CD4-positive, CD25-positive, alpha-beta regulatory T cell (primary cell): ENCODE measurements at regions not wholly inside any gene's neighbourhood (a gene's known extent, or its start where the extent isn't known, plus 50 kb on each side); places are given as distances from the start of the nearest gene placed in this dataset.

Experiments used
- ATAC-seq, 2 donors: fragments of 150-1000 bp; cut with Tn5 transposase; one replicate each; pipeline ENCODE4 v1.10.0; 2021; ENCODE audit warnings: low read depth in 2 of 2, moderate number of reproducible peaks in 2 of 2, moderate library complexity in 1 of 2
- DNase-seq, 3 donors: peaks; one replicate each; pipeline versions ENCODE4 v3.0.0 to v3.0.0-alpha.2; 2012 to 2022; ENCODE audit warnings: mixed read lengths in 1 of 3
- H3K27ac ChIP-seq: one replicate; pipeline ENCODE4 v1.7.0; 2013; ENCODE audit warnings: mild to moderate bottlenecking, low read length; ENCODE audit not compliant: insufficient read depth, poor library complexity, severe bottlenecking
- H3K27me3 ChIP-seq: one replicate; pipeline ENCODE4 v1.7.0; 2013; ENCODE audit warnings: low read length; ENCODE audit not compliant: control insufficient read depth, insufficient read depth
- H3K36me3 ChIP-seq: one replicate; pipeline ENCODE4 v1.7.0; 2013; ENCODE audit warnings: mild to moderate bottlenecking, low read length, moderate library complexity; ENCODE audit not compliant: control insufficient read depth, insufficient read depth
- H3K4me1 ChIP-seq: 2 replicates; pipeline ENCODE4 v1.7.0; 2013; ENCODE audit warnings: mild to moderate bottlenecking, low read length; ENCODE audit not compliant: insufficient read depth, control insufficient read depth, poor library complexity, severe bottlenecking
- H3K4me3 ChIP-seq: one replicate; pipeline ENCODE4 v1.7.0; 2013; ENCODE audit warnings: low read depth, mild to moderate bottlenecking, low read length, moderate library complexity
- H3K9me3 ChIP-seq, 2 experiments: 1 replicate in 1 of 2; 2 replicates in 1 of 2; pipeline ENCODE4 v1.7.0; 2013; ENCODE audit warnings: low read length in 2 of 2, mild to moderate bottlenecking in 1 of 2, moderate library complexity in 1 of 2; ENCODE audit not compliant: control insufficient read depth in 2 of 2
- H3K27ac Mint-ChIP-seq, 3 donors: one replicate each; pipeline ENCODE4 v1.8.0; 2020 to 2022; ENCODE audit warnings: mild to moderate bottlenecking in 3 of 3, mixed read lengths in 3 of 3, moderate library complexity in 2 of 3
- H3K27me3 Mint-ChIP-seq: one replicate; pipeline ENCODE4 v1.8.0; 2022; ENCODE audit warnings: mild to moderate bottlenecking, mixed read lengths
- H3K36me3 Mint-ChIP-seq: one replicate; pipeline ENCODE4 v1.8.0; 2020; ENCODE audit warnings: mixed read lengths
- H3K4me1 Mint-ChIP-seq, 4 donors: one replicate each; pipeline ENCODE4 v1.8.0; 2020 to 2022; ENCODE audit warnings: mixed read lengths in 4 of 4, mild to moderate bottlenecking in 1 of 4
- H3K4me3 Mint-ChIP-seq, 4 donors: one replicate each; pipeline ENCODE4 v1.8.0; 2020 to 2022; ENCODE audit warnings: mild to moderate bottlenecking in 4 of 4, mixed read lengths in 4 of 4, moderate library complexity in 3 of 4
- H3K9me3 Mint-ChIP-seq, 7 donors: one replicate each; pipeline ENCODE4 v1.8.0; 2020 to 2022; ENCODE audit warnings: mixed read lengths in 7 of 7, mild to moderate bottlenecking in 3 of 7, moderate library complexity in 2 of 7

DNA sequence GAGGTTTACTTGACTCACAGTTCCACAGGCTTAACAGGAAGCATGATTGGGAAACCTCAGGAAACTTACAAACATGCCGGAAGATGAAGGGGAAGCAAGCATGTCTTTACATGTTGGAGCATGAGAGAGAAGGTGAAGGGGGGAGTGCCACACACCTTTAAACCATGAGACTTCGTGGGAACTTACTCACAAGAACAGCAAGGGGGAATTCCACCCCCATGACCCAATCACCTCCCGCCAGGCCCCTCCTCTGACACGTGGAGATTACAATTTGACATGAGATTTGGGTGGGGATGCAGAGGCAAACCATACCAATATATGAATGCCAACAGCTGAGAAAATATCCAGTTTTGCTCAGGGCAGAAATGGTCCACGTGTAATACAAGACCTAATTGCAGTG, 518.6 kb downstream of the VRK1 start:
- DNase-seq (no peak), ATAC-seq (no peak)
- Histone ChIP-seq H3K9me3 (no peaks in the 10 kb centered on the region), H3K36me3 (no peaks in the 10 kb centered on the region), H3K27ac (no peak overlapping the region), H3K27me3 (no peaks in the 10 kb centered on the region), H3K4me3 (no peak overlapping the region), H3K4me1 (peaks cover 6% of the 10 kb centered on the region)
- Mint-ChIP-seq H3K9me3 (peaks cover 0 to 8% (median 3%) of the 10 kb centered on the region in 7 donors), H3K36me3 (no peaks in the 10 kb centered on the region), H3K27me3 (no peaks in the 10 kb centered on the region), H3K27ac (no peak overlapping the region), H3K4me3 (no peak overlapping the region), H3K4me1 (peaks cover 4 to 10% (median 5%) of the 10 kb centered on the region in 4 donors)

- ATAC-seq (no peak), DNase-seq (no peak)
- Histone ChIP-seq H3K4me3 (no peak overlapping the region), H3K36me3 (no peaks in the 10 kb centered on the region), H3K27ac (no peak overlapping the region), H3K4me1 (no peaks in the 10 kb centered on the region), H3K9me3 (no peaks in the 10 kb centered on the region), H3K27me3 (no peaks in the 10 kb centered on the region)
- Mint-ChIP-seq H3K9me3 (peaks cover 0 to 6% (median 4%) of the 10 kb centered on the region in 7 donors), H3K27ac (no peak overlapping the region), H3K36me3 (no peaks in the 10 kb centered on the region), H3K27me3 (no peaks in the 10 kb centered on the region), H3K4me1 (no peaks in the 10 kb centered on the region), H3K4me3 (no peak overlapping the region)
Measured at GRCh38 chr14:97318380-97318779, 521.2 kb downstream of the VRK1 start.

DNA sequence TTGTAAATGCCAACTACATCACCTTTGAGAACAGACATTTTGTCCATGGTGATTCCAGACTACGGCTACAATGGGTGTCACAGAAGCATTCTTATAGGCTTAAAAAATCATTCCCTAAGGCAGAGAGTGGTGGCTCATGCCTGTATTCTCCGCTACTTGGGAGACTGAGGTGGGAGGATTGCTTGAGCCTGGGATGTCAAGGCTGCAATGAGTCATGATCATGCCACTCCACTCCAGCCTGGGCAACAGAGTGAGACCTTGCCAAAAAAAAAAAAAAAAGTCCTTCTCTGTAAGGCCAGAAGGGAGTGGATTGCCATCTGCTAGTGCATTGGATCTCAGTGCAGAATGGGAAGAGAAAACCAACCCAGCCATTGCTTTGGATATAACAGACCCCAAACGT, 522.5 kb downstream of the VRK1 start:
- no peaks in the 10 kb centered on the region for H3K27me3 Mint-ChIP-seq
- Histone ChIP-seq H3K27ac (no peak overlapping the region), H3K36me3 (no peaks in the 10 kb centered on the region), H3K9me3 (no peaks in the 10 kb centered on the region), H3K27me3 (no peaks in the 10 kb centered on the region), H3K4me1 (no peaks in the 10 kb centered on the region), H3K4me3 (no peak overlapping the region)
- no peak for ATAC-seq
- no peaks in the 10 kb centered on the region for H3K4me1 Mint-ChIP-seq
- DNase-seq = no peak
- no peak overlapping the region for H3K4me3 Mint-ChIP-seq
- peaks cover 0 to 2% (median 0%) of the 10 kb centered on the region in 7 donors for H3K9me3 Mint-ChIP-seq
- H3K27ac Mint-ChIP-seq = no peak overlapping the region
- H3K36me3 Mint-ChIP-seq = no peaks in the 10 kb centered on the region

DNA sequence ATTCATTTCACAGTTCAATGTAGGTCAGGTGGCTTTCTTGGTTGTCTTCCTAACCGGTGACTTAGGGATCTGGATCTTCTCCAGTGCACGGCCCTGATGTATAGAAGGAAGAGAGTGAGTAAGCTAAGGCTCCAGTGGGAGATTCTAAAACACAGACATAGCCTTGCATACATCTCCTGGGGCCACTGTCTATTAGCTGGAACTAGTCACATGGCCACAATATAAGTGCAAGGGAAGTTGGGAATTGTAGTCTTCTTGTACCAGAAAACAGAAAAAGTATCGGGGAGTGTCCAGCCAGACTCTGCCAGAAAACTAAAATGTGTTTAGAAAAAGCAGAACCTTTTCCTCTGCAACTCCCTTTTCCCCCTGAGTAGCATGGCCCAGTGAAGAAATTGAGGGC, 531.6 kb downstream of the VRK1 start:
- Histone ChIP-seq H3K9me3 (no peaks in the 10 kb centered on the region), H3K36me3 (no peaks in the 10 kb centered on the region), H3K27me3 (no peaks in the 10 kb centered on the region), H3K27ac (no peak overlapping the region), H3K4me1 (peaks cover 4% of the 10 kb centered on the region), H3K4me3 (no peak overlapping the region)
- Mint-ChIP-seq H3K27me3 (peaks cover 4% of the 10 kb centered on the region), H3K27ac (no peak overlapping the region), H3K4me3 (no peak overlapping the region), H3K4me1 (peaks cover 0 to 16% (median 7%) of the 10 kb centered on the region in 4 donors), H3K36me3 (no peaks in the 10 kb centered on the region), H3K9me3 (no peaks in the 10 kb centered on the region)
- ATAC-seq (no peak), DNase-seq (no peak)

- peaks cover 4% of the 10 kb centered on the region for H3K4me1 ChIP-seq
- H3K27ac Mint-ChIP-seq = no peak overlapping the region
Measured at GRCh38 chr14:97329701-97330100, 532.5 kb downstream of the VRK1 start.

GRCh38 chr14:97331058-97331457, 533.9 kb downstream of the VRK1 start:
- no peaks in the 10 kb centered on the region for H3K27me3 ChIP-seq
- H3K4me1 ChIP-seq = peaks cover 4% of the 10 kb centered on the region
- DNase-seq (no peak), ATAC-seq (no peak)
- Mint-ChIP-seq H3K27me3 (peaks cover 4% of the 10 kb centered on the region), H3K9me3 (peaks cover 0 to 1% (median 0%) of the 10 kb centered on the region in 7 donors), H3K27ac (peak overlapping the region in 1 of 3 donors; percentile 29), H3K4me1 (peaks cover 0 to 19% (median 7%) of the 10 kb centered on the region in 4 donors), H3K4me3 (peak overlapping the region in 1 of 4 donors; percentile 29), H3K36me3 (no peaks in the 10 kb centered on the region)
- no peaks in the 10 kb centered on the region for H3K9me3 ChIP-seq
- no peaks in the 10 kb centered on the region for H3K36me3 ChIP-seq
- H3K27ac ChIP-seq = no peak overlapping the region
- no peak overlapping the region for H3K4me3 ChIP-seq

More at GRCh38 chr14:97329701-97330100, 532.5 kb downstream of the VRK1 start:
- Histone ChIP-seq H3K27ac (no peak overlapping the region), H3K27me3 (no peaks in the 10 kb centered on the region), H3K36me3 (no peaks in the 10 kb centered on the region), H3K4me3 (no peak overlapping the region), H3K9me3 (no peaks in the 10 kb centered on the region)
- no peak for ATAC-seq
- no peak for DNase-seq
- Mint-ChIP-seq H3K4me1 (peaks cover 0 to 16% (median 7%) of the 10 kb centered on the region in 4 donors), H3K9me3 (no peaks in the 10 kb centered on the region), H3K36me3 (no peaks in the 10 kb centered on the region), H3K4me3 (no peak overlapping the region), H3K27me3 (peaks cover 4% of the 10 kb centered on the region)

DNA sequence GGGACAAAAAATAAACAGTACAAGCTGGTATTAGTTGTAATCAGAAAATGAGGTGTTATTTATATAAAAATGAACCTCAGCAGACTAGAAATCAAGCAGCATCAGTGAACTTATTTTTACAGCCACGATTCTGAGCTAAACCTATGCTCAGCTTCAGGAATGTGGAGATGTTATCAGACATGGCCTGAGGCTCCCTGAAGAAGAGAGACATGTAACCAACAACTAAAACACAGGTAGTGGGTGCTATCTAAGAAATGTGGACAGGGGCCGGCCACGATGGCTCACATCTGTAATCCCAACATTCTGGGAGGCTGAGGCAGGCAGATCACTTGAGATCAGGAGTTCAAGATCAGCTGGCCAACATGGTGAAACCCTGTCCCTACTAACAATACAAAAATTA, 534.3 kb downstream of the VRK1 start:
- Histone ChIP-seq H3K9me3 (no peaks in the 10 kb centered on the region), H3K4me3 (no peak overlapping the region), H3K36me3 (no peaks in the 10 kb centered on the region), H3K4me1 (peaks cover 4% of the 10 kb centered on the region), H3K27ac (no peak overlapping the region), H3K27me3 (no peaks in the 10 kb centered on the region)
- H3K9me3 Mint-ChIP-seq = peaks cover 0 to 6% (median 0%) of the 10 kb centered on the region in 7 donors
- H3K4me3 Mint-ChIP-seq = no peak overlapping the region
- DNase-seq = no peak
- H3K27ac Mint-ChIP-seq = peak overlapping the region in 1 of 3 donors; percentile 25
- ATAC-seq = no peak
- H3K27me3 Mint-ChIP-seq = peaks cover 4% of the 10 kb centered on the region
- peaks cover 0 to 24% (median 7%) of the 10 kb centered on the region in 4 donors for H3K4me1 Mint-ChIP-seq
- no peaks in the 10 kb centered on the region for H3K36me3 Mint-ChIP-seq

DNA sequence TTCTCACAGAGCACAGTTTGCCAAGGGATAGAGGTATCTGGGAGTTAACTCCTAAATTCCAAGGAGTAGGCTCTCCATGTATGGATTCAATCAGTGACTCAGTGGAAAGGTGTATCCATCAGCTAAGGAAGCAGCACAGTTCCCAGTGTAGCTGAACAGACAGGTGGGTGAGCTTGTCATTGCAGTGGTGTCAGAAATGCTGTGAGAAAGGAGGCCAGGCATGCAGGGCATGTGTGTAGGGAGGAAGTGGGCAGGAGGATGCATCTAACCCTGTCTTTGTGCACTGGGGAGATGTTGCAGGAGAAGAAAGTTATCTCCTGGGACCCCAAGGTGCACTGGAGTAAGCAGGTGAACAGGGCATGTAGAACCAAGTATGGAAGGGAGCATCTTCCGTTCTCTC, 539.0 kb downstream of the VRK1 start:
- peaks cover 0 to 3% of the 10 kb centered on the region in 2 experiments for H3K9me3 ChIP-seq
- Mint-ChIP-seq H3K36me3 (no peaks in the 10 kb centered on the region), H3K27ac (no peak overlapping the region), H3K4me3 (no peak overlapping the region), H3K4me1 (peaks cover 0 to 21% (median 6%) of the 10 kb centered on the region in 4 donors), H3K9me3 (peaks cover 2 to 15% (median 8%) of the 10 kb centered on the region in 7 donors), H3K27me3 (peaks cover 10% of the 10 kb centered on the region)
- peak in 1 of 3 donors; percentile 33 for DNase-seq
- H3K4me1 ChIP-seq = peaks cover 4% of the 10 kb centered on the region
- H3K27ac ChIP-seq = no peak overlapping the region
- no peaks in the 10 kb centered on the region for H3K36me3 ChIP-seq
- H3K27me3 ChIP-seq = peaks cover 12% of the 10 kb centered on the region
- no peak overlapping the region for H3K4me3 ChIP-seq
- ATAC-seq = no peak
